ELR (cell line): ENCODE measurements at regions not wholly inside any gene's neighbourhood (a gene's known extent, or its start where the extent isn't known, plus 50 kb on each side); places are given as distances from the start of the nearest gene placed in this dataset.
A peak's percentile ranks its signal among the peaks of the same experiment; 100 is the strongest.
"Not testable (repeated sequence)": the region's sequence is repeated elsewhere in the genome, so short reads cannot be mapped to it uniquely, and the experiment has no call there.

Source experiments
- DNase-seq: peaks from one replicate; pipeline ENCODE4 v3.0.0-alpha.2; 2015; ENCODE audit warnings: low read depth

- DNase-seq = no peak
These were observed 96.5 kb upstream of the HS6ST1 start for GRCh38 chr2:128414946-128415778.

DNA sequence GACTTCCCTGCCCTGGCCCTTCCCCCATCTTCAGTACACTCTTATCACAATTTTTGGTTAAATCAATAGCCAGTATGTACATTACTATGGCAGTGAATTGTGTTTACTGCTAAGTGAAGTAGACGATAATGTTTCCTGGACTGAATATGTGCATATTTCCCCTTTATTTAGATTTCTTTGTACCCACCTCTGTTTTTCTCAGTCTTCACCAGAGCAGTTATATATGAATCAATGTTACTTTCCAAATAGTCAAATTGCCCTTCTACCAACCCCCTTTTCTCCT, 97.1 kb upstream of the HS6ST1 start:
- DNase-seq = no peak

DNA sequence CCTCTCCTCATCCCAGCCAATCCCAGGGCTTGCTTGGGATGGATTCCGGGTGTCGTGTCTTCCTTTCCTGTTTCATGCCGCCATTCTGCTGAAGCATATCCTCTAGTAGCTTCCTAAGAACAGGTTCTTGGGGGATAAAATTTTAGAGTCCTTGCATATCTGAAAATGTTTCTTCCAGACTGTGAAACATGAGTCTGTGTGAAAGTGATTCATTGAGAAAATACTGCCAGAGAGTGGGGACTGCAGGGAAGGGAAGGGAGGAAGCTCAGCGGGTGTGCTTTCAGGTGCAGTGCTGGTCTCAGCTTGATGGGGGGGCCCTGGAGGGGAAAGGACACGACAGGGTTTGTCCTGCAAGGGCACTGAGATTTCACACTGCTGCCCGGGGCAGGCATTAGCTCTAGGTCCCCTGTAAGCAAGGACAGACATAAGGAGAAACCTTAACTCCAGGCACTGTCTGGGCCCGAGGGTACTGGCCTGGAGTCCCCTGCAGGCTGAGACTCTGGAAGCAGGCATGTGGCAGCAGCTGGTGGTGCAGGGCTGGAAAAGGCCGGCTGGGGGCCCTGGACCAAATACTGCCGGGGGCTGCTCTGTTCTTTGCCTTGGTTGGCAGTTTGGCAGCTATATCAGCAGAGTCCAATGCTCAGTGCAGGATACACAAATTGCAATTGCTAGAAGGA, 97.6 kb upstream of the HS6ST1 start:
- DNase-seq = no peak

GRCh38 chr2:128416806-128417205, 98.1 kb upstream of the HS6ST1 start:
- DNase-seq = no peak

DNA sequence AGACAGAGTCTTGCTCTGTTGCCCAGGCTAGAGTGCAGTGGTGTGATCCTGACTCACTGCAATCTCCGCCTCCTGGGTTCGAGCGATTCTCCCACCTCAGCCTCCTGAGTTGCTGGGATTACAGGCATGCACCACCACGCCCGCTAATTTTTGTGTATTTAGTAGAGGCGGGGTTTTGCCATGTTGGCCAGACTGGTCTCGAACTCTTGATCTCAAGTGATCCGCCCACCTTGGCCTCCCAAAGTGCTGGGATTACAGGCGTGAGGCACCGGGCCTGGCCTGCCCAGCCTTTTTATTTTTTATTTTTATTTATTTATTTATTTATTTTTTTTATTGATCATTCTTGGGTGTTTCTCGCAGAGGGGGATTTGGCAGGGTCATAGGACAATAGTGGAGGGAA, 98.6 kb upstream of the HS6ST1 start:
- not testable (repeated sequence) for DNase-seq

GRCh38 chr2:128420131-128420530, 101.5 kb upstream of the HS6ST1 start:
- no peak for DNase-seq

- no peak for DNase-seq
These were observed 102.1 kb upstream of the HS6ST1 start for GRCh38 chr2:128420776-128421175.

GRCh38 chr2:128421286-128421685, 102.6 kb upstream of the HS6ST1 start:
- no peak for DNase-seq

DNA sequence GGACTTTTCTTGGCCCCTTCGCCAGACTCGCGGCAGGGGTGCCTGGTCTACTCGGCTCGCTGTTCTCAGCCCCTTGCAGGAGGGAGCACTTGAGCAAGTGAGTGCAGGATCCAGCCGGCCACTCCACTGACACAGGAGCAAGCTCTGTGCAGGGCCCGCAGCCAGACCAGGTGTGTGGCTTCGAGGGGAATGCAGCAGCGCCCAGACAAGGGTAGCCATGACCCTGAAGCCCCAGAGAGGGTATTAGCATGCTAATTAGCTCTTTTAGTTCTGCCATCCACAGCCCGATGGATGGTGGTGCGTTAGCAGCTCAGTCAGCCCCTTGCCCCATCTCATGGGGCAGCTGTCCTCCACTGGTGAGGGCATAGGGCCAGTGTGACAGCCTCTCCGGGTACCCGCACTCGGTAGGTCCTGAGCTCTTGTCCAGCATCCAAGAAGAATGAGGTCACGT, 103.2 kb upstream of the HS6ST1 start:
- no peak for DNase-seq

DNA sequence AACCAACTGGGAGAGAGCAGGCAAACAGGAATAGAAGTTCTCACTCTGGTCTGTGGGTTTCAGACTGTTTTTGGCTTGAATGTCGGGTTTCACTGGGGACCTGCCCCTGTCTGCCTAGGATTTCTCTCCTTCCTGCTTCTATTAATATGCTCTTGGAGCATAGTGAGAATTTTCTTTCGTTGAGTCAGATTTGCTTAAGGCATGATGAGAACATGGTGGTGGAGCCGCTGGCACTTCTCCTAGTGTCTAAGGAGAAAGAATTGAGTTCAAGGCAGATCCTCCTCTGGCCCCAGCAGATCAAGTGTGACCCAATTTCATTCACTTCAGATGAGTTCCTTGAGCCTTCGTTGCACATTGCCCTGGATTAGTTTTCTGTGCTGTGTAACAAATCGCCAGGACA, 103.9 kb upstream of the HS6ST1 start:
- DNase-seq = peak; percentile 83

DNA sequence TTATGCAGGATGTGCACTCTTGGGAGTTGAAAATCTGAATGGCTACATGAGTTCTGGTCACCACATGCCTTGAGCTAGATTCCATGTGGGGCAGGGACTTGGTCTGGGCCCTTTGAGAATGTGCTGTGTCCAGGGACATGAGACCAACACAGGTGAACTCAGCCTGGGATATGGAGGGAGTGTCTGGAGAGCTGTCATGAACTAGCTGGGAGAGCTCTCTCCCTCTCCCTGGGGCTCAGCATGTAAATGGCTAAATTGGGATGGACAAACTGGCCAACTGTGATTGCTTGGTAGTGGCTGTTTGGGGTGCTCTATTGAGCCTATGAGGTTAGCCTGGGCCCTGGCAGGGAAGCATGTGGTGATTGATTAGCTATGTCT, 105.1 kb upstream of the HS6ST1 start:
- DNase-seq = no peak

- DNase-seq = no peak
These were observed 105.9 kb upstream of the HS6ST1 start for GRCh38 chr2:128424406-128425171.

DNA sequence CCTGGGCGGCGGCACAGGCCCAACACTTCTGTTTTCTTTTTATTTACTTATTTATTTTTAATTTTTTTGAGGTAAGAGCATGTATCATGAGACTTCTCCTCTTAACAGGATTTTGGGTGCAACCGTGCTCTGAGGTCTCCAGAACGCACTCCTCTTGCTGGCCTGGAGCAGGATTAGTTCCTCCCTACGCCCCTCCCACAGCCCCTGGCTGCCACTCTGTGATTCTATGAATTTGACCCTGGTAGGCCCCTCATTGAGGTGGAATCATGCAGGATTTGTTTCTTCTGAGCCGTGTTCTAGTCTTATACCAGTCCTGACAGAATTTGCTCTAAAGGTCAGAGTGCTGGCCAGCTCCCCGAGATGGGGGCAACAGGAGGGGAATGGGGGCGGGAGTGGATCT, 106.5 kb upstream of the HS6ST1 start:
- no peak for DNase-seq

DNA sequence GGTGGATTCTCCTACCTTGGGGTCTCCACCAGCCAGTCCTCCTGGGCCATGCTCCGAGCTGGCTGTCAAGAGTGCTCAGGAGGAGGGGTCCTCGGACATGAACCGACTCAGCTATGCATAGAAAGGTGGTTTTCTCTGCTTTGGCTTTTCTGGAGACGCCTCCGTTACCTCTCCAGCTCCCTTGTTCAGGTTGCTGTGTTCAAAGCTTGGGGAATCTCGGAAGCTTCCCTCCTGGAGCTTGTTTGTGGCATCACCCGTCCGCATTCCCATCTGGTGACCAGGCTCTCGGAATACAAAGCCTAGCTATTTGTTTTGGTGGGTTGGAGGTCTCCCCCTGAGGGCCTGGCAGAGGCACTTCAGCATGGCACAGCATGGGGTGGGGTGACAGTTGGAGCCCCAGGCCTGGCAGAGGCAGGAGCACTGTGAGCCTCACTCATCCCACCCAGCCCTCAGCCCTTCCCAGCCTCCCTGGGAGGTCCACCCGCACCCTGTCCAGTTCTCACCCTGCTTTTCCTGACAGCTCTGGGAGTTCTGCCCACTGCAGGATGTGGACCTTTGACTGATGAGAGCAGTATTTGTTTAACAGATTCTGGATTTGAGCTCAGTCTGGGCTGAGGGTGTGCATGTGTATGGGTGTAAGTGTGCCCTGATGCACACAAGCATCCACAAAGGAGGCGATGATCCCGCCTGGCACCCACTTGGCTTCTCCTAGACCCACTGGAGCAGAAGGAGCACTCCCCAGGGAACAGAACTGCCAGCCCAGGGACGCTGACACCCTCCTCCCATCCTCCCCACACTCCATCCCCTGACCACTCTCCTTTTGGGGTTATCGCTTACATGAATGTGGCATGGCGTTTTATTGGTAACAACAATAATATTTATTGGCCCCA, 107.3 kb upstream of the HS6ST1 start:
- DNase-seq = peak; percentile 3

DNA sequence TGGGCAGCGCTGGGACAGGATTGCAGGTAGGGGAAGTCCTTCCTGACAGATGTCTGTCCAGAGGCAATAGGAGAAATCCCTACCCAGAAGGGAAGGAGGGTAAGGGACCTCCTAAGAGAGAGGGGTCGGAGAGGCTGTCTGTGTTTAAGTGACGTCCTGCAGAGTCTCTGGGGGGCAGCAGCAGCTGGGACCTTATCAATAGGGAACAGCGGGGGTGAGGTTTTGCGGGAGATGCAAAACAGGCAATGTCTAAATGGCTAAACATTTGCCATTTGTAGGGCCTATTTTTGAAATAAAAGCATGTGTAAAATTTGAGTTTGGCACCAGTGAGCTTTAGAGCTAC, 108.7 kb upstream of the HS6ST1 start:
- no peak for DNase-seq

DNA sequence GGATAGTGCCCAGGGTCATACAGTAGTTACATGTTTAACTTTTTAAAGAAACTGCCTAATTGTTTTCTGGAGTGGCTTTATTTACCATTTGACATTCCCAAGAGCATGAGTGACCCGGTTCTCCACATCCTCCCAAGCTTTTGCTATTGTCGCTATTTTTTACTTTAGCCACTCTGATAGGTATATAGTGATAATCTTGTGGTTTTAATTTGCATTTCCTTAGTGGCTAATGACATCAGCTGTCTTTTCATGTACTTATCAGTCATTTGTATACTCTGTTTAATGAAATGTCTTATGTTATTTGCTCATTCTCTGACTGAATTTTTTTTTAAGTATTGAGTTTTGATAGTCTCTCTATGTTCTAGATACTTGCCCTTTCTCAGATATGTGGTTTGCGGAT, 109.7 kb upstream of the HS6ST1 start:
- no peak for DNase-seq

DNA sequence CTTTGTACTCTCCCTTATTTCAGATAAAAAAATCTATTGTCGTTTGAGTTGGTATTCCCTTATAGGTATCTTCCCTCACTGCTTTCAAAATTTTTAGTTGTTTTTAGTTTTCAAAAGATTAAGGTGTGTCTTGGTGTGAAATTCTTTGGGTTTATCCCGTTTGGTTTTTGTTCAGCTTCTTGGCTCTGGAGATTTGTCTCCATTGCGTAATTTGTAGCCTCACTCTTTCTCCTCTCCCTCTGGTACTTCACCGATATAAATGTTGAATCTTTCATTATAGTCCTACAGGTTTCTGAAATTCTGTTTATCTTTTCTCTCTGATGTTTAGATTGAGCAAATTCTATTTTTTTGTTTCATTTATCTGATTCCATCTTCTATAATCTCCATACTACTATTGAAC, 113.8 kb upstream of the HS6ST1 start:
- no peak for DNase-seq

DNA sequence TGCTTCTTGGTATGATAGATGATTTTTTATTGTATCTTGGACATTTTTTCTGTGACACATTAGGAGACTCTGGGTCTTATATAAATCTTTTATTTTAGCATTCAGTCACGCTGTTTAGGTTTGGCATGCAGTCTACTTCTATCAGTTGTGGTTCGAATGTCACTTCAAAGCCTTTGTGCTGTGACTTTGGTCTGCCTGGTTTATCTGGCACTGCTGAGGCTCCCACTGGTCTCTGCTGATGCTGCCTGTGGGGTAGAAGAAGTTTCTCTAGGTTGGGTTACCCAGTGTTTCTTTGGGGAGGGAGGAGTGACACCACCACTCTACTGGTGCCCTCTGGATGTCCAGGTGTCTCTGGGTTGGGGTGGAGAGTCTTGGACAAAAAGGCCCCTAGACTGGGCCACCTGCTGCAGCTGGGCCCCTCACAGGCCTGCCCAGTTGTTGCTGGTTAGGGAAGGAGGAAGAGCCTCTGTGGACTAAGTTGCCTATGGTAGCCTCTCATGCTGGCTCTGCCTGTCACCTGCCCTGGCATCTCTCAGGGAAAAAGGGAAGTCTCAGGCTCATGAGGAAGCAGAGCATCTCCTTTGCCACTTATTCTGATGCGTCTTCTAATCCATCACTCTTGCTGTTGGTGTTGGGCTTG, 115.4 kb upstream of the HS6ST1 start:
- no peak for DNase-seq

DNA sequence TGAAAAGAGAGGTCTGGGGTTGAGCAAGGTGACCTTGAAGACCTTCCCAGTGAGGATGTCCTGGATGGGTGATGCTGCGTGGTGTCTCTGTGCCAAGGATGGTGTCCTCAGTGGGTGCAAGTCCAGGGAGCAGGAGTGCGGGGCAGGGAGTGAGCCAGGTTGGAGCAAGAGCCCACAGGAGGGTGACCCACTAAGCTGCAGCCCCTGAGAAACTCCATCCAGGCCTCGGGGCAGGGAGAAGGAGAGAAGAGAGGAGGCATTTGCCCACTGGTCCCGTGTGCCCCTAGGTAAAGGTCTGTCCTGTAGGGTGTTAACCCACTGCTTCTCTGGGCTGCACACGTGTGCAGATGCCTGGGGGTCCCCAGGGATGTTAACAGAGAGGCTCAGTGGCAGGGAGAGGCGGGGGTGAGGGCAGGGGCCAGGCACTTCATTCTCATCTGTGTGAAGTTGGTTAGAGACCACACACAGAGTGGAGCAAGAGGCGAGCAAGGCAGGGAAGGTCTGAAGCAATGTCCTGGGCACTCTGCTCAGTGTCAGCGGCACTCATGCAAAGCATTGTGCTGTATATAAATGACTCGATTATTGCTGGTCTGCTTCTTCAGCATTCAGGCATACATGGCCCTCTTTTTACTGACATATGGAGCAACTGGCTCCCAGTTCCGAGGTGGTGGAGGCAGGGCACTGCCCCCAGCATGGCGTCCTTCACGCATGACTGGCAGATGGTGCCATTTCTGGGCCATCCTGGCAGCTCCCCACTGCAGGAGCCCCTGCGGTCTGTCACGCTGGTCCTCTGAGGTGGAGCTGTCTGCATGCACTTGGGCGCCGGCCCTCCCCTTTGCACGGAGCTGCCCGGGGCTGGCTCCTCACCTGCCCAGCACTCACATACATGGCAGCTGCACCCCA, 117.2 kb upstream of the HS6ST1 start:
- no peak for DNase-seq

GRCh38 chr2:128436479-128437203, 118.0 kb upstream of the HS6ST1 start:
- DNase-seq = no peak
